Osteoblast (primary cell): ENCODE measurements at regions not wholly inside any gene's neighbourhood (a gene's known extent, or its start where the extent isn't known, plus 50 kb on each side); places are given as distances from the start of the nearest gene placed in this dataset.

ENCODE experiments used
- DNase-seq: peaks from one replicate; pipeline ENCODE4 v3.0.0; 2011; ENCODE audit warnings: low spot score, mixed read lengths; ENCODE audit not compliant: insufficient read length; ENCODE audit errors: missing footprints
- H2AFZ ChIP-seq: 2 replicates; pipeline ENCODE4 v1.6.0; 2011; ENCODE audit warnings: mild to moderate bottlenecking, low read length
- H3K27ac ChIP-seq: 2 replicates; pipeline ENCODE4 v1.5.1; 2011; ENCODE audit warnings: mild to moderate bottlenecking, low read depth, low read length, moderate library complexity
- H3K27me3 ChIP-seq: 2 replicates; pipeline ENCODE4 v1.6.0; 2012; ENCODE audit warnings: mild to moderate bottlenecking, control low read depth, inconsistent platforms, low read length, moderate library complexity; ENCODE audit not compliant: insufficient read depth
- H3K36me3 ChIP-seq: 2 replicates; pipeline ENCODE4 v1.5.1; 2011; ENCODE audit warnings: mild to moderate bottlenecking, low read length, control low read depth, moderate library complexity; ENCODE audit not compliant: insufficient read depth
- H3K4me1 ChIP-seq: 2 replicates; pipeline ENCODE4 v1.5.1; 2011; ENCODE audit warnings: mild to moderate bottlenecking, low read length, control low read depth, moderate library complexity; ENCODE audit not compliant: insufficient read depth
- H3K4me2 ChIP-seq: 2 replicates; pipeline ENCODE4 v1.6.0; 2011; ENCODE audit warnings: mild to moderate bottlenecking, low read length; ENCODE audit not compliant: insufficient read depth
- H3K4me3 ChIP-seq: fragments of 200-600 bp; sonication (generic); 3 replicates; pipeline ENCODE4 v1.5.1; 2012; ENCODE audit warnings: mild to moderate bottlenecking, low read length, inconsistent platforms; ENCODE audit not compliant: insufficient read depth
- H3K79me2 ChIP-seq: 2 replicates; pipeline ENCODE4 v1.6.0; 2012; ENCODE audit warnings: mild to moderate bottlenecking, low read length, control low read depth, inconsistent platforms; ENCODE audit not compliant: insufficient read depth
- H3K9me3 ChIP-seq: 2 replicates; pipeline ENCODE4 v1.5.1; 2011; ENCODE audit warnings: low read depth, low read length, control low read depth
- H4K20me1 ChIP-seq: 2 replicates; pipeline ENCODE4 v1.6.0; 2012; ENCODE audit warnings: mild to moderate bottlenecking, low read length, control low read depth; ENCODE audit not compliant: insufficient read depth
- TF ChIP-seq, protein P1 (sequence below): IDR thresholded peaks from 2 replicates; pipeline ENCODE4 v1.5.1; 2011; ENCODE audit warnings: mild to moderate bottlenecking, low read depth, low read length, moderate library complexity; ENCODE audit errors: extremely low read depth

DNA sequence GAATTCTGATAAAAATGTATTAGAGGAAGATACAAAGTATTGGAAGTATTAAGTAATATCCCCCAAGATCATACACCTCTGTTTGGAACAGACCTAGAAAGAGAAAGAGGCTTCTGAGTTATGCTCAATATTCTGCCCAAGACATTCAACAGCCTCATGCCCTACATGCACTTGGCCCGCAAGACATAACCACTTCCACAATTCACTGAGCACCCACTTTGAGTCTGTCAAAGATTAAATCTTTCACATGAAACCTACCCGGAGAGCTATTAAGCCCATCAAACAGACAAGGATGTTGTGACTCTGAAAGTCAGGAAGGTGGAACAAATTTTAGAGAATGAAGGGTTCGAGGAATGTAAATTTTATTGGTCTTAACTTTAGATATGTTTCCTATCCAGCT is 344.7 kb upstream of the SYT4 start:
- Histone ChIP-seq H3K4me2 (no peak overlapping the region), H3K79me2 (no peaks in the 10 kb centered on the region), H3K9me3 (no peaks in the 10 kb centered on the region), H3K4me3 (no peak overlapping the region), H3K36me3 (no peaks in the 10 kb centered on the region), H4K20me1 (no peaks in the 10 kb centered on the region), H3K27ac (no peak overlapping the region), H2AFZ (no peak overlapping the region), H3K27me3 (no peaks in the 10 kb centered on the region), H3K4me1 (no peaks in the 10 kb centered on the region)
- TF ChIP-seq, protein P1, sequence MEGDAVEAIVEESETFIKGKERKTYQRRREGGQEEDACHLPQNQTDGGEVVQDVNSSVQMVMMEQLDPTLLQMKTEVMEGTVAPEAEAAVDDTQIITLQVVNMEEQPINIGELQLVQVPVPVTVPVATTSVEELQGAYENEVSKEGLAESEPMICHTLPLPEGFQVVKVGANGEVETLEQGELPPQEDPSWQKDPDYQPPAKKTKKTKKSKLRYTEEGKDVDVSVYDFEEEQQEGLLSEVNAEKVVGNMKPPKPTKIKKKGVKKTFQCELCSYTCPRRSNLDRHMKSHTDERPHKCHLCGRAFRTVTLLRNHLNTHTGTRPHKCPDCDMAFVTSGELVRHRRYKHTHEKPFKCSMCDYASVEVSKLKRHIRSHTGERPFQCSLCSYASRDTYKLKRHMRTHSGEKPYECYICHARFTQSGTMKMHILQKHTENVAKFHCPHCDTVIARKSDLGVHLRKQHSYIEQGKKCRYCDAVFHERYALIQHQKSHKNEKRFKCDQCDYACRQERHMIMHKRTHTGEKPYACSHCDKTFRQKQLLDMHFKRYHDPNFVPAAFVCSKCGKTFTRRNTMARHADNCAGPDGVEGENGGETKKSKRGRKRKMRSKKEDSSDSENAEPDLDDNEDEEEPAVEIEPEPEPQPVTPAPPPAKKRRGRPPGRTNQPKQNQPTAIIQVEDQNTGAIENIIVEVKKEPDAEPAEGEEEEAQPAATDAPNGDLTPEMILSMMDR: no peak
- no peak for DNase-seq

DNA sequence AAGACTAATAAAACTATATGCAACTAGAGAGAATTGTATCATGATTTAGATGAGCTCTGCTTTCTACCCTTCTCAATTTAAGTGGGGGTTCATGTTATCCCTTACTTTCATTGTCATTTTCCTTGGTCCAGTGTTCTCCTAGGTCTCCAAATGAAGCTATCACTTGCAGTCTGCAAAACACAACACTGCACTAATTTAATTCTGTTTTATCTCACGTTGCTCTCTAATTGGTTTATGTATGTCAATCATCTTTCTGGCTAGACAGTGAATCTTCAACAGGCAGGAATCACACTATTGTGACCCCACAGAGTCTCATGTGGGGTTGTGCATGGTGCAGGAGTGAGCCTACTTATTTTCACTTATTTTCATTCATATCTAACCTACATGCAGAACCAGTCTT is 348.3 kb upstream of the SYT4 start:
- Histone ChIP-seq H3K4me3 (no peak overlapping the region), H4K20me1 (no peaks in the 10 kb centered on the region), H3K27me3 (no peaks in the 10 kb centered on the region), H3K9me3 (no peaks in the 10 kb centered on the region), H3K27ac (no peak overlapping the region), H3K4me1 (no peaks in the 10 kb centered on the region), H2AFZ (no peak overlapping the region), H3K4me2 (no peak overlapping the region), H3K79me2 (no peaks in the 10 kb centered on the region), H3K36me3 (no peaks in the 10 kb centered on the region)
- no peak for DNase-seq
- TF ChIP-seq, protein P1: no peak

DNA sequence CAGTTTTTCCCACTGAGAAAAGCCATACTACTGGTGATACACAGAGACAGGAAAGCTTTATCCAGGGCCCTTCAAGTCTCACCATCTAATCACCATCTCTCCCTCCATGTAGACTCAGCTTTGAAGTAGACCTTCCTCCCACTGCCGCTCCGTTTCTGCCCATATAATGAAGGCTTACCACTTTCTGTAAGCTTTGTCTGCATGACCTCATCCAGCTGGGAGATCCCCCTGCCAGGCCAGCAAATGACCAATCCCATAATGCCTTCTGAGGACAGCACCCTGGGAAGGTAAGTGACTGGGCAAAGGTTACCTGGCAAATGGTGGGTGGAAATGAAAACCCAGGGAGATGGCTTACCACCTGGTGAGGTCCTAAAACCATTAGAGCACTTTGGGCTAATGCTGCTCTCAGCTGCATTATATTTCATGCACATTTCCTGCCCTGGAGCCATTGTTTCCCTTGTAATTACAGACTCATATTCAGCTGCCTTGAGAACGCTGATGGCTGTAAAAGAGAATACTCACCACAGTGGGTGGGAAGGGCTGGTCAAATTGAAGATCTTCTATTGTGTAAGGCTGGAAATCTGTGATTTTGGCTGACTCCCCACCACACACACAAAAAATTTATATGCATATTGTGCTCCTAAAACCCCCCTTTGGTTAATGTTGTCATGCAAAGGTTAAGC is 350.7 kb upstream of the SYT4 start:
- no peak overlapping the region for H3K27ac ChIP-seq
- H4K20me1 ChIP-seq: no peaks in the 10 kb centered on the region
- TF ChIP-seq, protein P1: no peak
- no peaks in the 10 kb centered on the region for H3K4me1 ChIP-seq
- no peak overlapping the region for H3K4me3 ChIP-seq
- no peaks in the 10 kb centered on the region for H3K79me2 ChIP-seq
- no peak overlapping the region for H2AFZ ChIP-seq
- no peak for DNase-seq
- no peaks in the 10 kb centered on the region for H3K9me3 ChIP-seq
- no peaks in the 10 kb centered on the region for H3K27me3 ChIP-seq
- H3K4me2 ChIP-seq: no peak overlapping the region
- no peaks in the 10 kb centered on the region for H3K36me3 ChIP-seq

DNA sequence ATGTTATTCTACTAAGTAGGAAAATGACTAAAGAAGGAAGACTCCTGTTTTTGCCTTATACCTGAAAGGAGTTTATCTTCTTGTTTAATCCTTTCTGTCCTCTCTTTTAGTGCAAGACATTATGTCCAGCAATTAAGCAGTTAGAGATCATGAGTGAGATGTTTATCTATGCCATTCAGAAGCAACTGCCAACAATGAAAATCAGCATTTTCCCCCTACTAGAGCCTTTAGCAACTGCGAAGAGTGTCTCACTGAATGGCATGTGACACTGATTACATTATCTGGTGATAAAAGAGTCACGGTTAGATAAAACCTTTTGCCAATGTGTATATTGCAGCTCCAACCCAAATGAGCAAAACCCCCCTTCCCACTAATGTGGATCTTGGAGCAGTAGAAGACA is 357.7 kb upstream of the SYT4 start:
- Histone ChIP-seq H3K27ac (no peak overlapping the region), H3K27me3 (no peaks in the 10 kb centered on the region), H3K9me3 (no peaks in the 10 kb centered on the region), H3K79me2 (no peaks in the 10 kb centered on the region), H3K4me1 (no peaks in the 10 kb centered on the region), H3K4me2 (no peak overlapping the region), H3K4me3 (no peak overlapping the region), H4K20me1 (no peaks in the 10 kb centered on the region), H2AFZ (no peak overlapping the region), H3K36me3 (no peaks in the 10 kb centered on the region)
- TF ChIP-seq, protein P1: no peak
- no peak for DNase-seq
